ENCODE measurements at regions not wholly inside any gene's neighbourhood (a gene's known extent, or its start where the extent isn't known, plus 50 kb on each side); places are given as distances from the start of the nearest gene placed in this dataset.
"Not testable (repeated sequence)": the region's sequence is repeated elsewhere in the genome, so short reads cannot be mapped to it uniquely, and the experiment has no call there.

GRCh38 chr17:83007504-83008185 lies 71.8 kb upstream of the METRNL start:
- H3K4me1 Mint-ChIP-seq, result no peaks in the 10 kb centered on the region
- H3K27ac ChIP-seq (ENCODE audit: low read length), result no peak overlapping the region
- no peak for DNase-seq
- no peak for ATAC-seq (replicated peaks in 1 of 4)
- ChIA-PET CTCF (no interaction called here), POLR2A (no interaction called here)
- peaks cover 22% of the 10 kb centered on the region for H3K36me3 Mint-ChIP-seq
- 89% methylated on average over 23 of the region's 33 CpGs for WGBS (ENCODE audit: insufficient coverage)
- no peaks in the 10 kb centered on the region for H3K27me3 Mint-ChIP-seq
- no peaks in the 10 kb centered on the region for H3K4me1 ChIP-seq (ENCODE audit: control insufficient read depth in 1 of 2, extremely low read depth in 1 of 2, insufficient read depth in 2 of 2, low read length in 2 of 2)
- H3K36me3 ChIP-seq (ENCODE audit: control insufficient read depth in 2 of 2, extremely low read depth in 1 of 2, insufficient read depth in 1 of 2, low read length in 1 of 2), result peaks cover 5 to 16% of the 10 kb centered on the region in 2 donors
- H3K4me3 Mint-ChIP-seq, result no peak overlapping the region
- H3K27me3 ChIP-seq (replicated peaks in 1 of 2; ENCODE audit: control insufficient read depth in 2 of 2, extremely low read depth in 1 of 2, insufficient read depth in 2 of 2, low read length in 1 of 2), result no peaks in the 10 kb centered on the region
- H3K9me3 Mint-ChIP-seq, result no peaks in the 10 kb centered on the region
- H3K4me3 ChIP-seq (ENCODE audit: control insufficient read depth in 1 of 2, extremely low read depth in 1 of 2, low read length in 1 of 2), result no peak overlapping the region
- no peak overlapping the region for H3K27ac Mint-ChIP-seq
- no peaks in the 10 kb centered on the region for H3K9me3 ChIP-seq

GRCh38 chr17:83008186-83008510 lies 71.3 kb upstream of the METRNL start:
- H3K9me3 ChIP-seq, result no peaks in the 10 kb centered on the region
- no peaks in the 10 kb centered on the region for H3K4me1 ChIP-seq (ENCODE audit: control insufficient read depth in 1 of 2, extremely low read depth in 1 of 2, insufficient read depth in 2 of 2, low read length in 2 of 2)
- DNase-seq, result no peak
- ChIA-PET POLR2A (no interaction called here), CTCF (no interaction called here)
- peaks cover 22% of the 10 kb centered on the region for H3K36me3 Mint-ChIP-seq
- H3K27me3 Mint-ChIP-seq, result no peaks in the 10 kb centered on the region
- no peaks in the 10 kb centered on the region for H3K9me3 Mint-ChIP-seq
- ATAC-seq (replicated peaks in 1 of 4), result no peak
- no peak overlapping the region for H3K4me3 ChIP-seq (ENCODE audit: control insufficient read depth in 1 of 2, extremely low read depth in 1 of 2, low read length in 1 of 2)
- no peak overlapping the region for H3K27ac Mint-ChIP-seq
- WGBS (ENCODE audit: insufficient coverage), result 97% methylated on average over 6 of the region's 9 CpGs
- H3K36me3 ChIP-seq (ENCODE audit: control insufficient read depth in 2 of 2, extremely low read depth in 1 of 2, insufficient read depth in 1 of 2, low read length in 1 of 2), result peaks cover 5 to 16% of the 10 kb centered on the region in 2 donors
- H3K4me1 Mint-ChIP-seq, result no peaks in the 10 kb centered on the region
- no peak overlapping the region for H3K27ac ChIP-seq (ENCODE audit: low read length)
- H3K27me3 ChIP-seq (replicated peaks in 1 of 2; ENCODE audit: control insufficient read depth in 2 of 2, extremely low read depth in 1 of 2, insufficient read depth in 2 of 2, low read length in 1 of 2), result no peaks in the 10 kb centered on the region
- no peak overlapping the region for H3K4me3 Mint-ChIP-seq

GRCh38 chr17:83008526-83008925 lies 70.9 kb upstream of the METRNL start:
- H3K4me1 Mint-ChIP-seq, result no peaks in the 10 kb centered on the region
- no peak overlapping the region for H3K4me3 ChIP-seq (ENCODE audit: control insufficient read depth in 1 of 2, extremely low read depth in 1 of 2, low read length in 1 of 2)
- H3K36me3 Mint-ChIP-seq, result peaks cover 22% of the 10 kb centered on the region
- no peak overlapping the region for H3K27ac Mint-ChIP-seq
- H3K9me3 Mint-ChIP-seq, result no peaks in the 10 kb centered on the region
- POLR2A ChIA-PET, result no interaction called here
- peaks cover 5 to 16% of the 10 kb centered on the region in 2 donors for H3K36me3 ChIP-seq (ENCODE audit: control insufficient read depth in 2 of 2, extremely low read depth in 1 of 2, insufficient read depth in 1 of 2, low read length in 1 of 2)
- H3K4me3 Mint-ChIP-seq, result no peak overlapping the region
- no peaks in the 10 kb centered on the region for H3K4me1 ChIP-seq (ENCODE audit: control insufficient read depth in 1 of 2, extremely low read depth in 1 of 2, insufficient read depth in 2 of 2, low read length in 2 of 2)
- 95% methylated on average over 17 of the region's 23 CpGs for WGBS (ENCODE audit: insufficient coverage)
- CTCF ChIA-PET, result no interaction called here
- no peaks in the 10 kb centered on the region for H3K9me3 ChIP-seq
- ATAC-seq (replicated peaks in 1 of 4), result no peak
- no peaks in the 10 kb centered on the region for H3K27me3 ChIP-seq (replicated peaks in 1 of 2; ENCODE audit: control insufficient read depth in 2 of 2, extremely low read depth in 1 of 2, insufficient read depth in 2 of 2, low read length in 1 of 2)
- no peaks in the 10 kb centered on the region for H3K27me3 Mint-ChIP-seq
- no peak for DNase-seq
- H3K27ac ChIP-seq (ENCODE audit: low read length), result no peak overlapping the region

- Histone ChIP-seq H3K36me3 (ENCODE audit: control insufficient read depth in 2 of 2, extremely low read depth in 1 of 2, insufficient read depth in 1 of 2, low read length in 1 of 2) (peaks cover 5 to 16% of the 10 kb centered on the region in 2 donors), H3K4me1 (ENCODE audit: control insufficient read depth in 1 of 2, extremely low read depth in 1 of 2, insufficient read depth in 2 of 2, low read length in 2 of 2) (no peaks in the 10 kb centered on the region), H3K27ac (ENCODE audit: low read length) (no peak overlapping the region), H3K27me3 (replicated peaks in 1 of 2; ENCODE audit: control insufficient read depth in 2 of 2, extremely low read depth in 1 of 2, insufficient read depth in 2 of 2, low read length in 1 of 2) (no peaks in the 10 kb centered on the region), H3K9me3 (no peaks in the 10 kb centered on the region), H3K4me3 (ENCODE audit: control insufficient read depth in 1 of 2, extremely low read depth in 1 of 2, low read length in 1 of 2) (no peak overlapping the region)
- no peaks in the 10 kb centered on the region for H3K27me3 Mint-ChIP-seq
- POLR2A ChIA-PET, result no interaction called here
- peaks cover 25% of the 10 kb centered on the region for H3K36me3 Mint-ChIP-seq
- H3K27ac Mint-ChIP-seq, result no peak overlapping the region
- H3K4me1 Mint-ChIP-seq, result no peaks in the 10 kb centered on the region
- DNase-seq (no peak), ATAC-seq (replicated peaks in 1 of 4) (no peak)
- no peak overlapping the region for H3K4me3 Mint-ChIP-seq
- 97% methylated on average over 19 of the region's 24 CpGs for WGBS (ENCODE audit: insufficient coverage)
- H3K9me3 Mint-ChIP-seq, result no peaks in the 10 kb centered on the region
- CTCF ChIA-PET, result no interaction called here
These were observed 69.8 kb upstream of the METRNL start for GRCh38 chr17:83009414-83010205.

GRCh38 chr17:83010206-83011200 lies 68.9 kb upstream of the METRNL start:
- ATAC-seq (replicated peaks in 1 of 4) (no peak), DNase-seq (no peak)
- Mint-ChIP-seq H3K36me3 (peaks cover 18% of the 10 kb centered on the region), H3K9me3 (no peaks in the 10 kb centered on the region), H3K27me3 (no peaks in the 10 kb centered on the region), H3K27ac (no peak overlapping the region), H3K4me3 (no peak overlapping the region), H3K4me1 (no peaks in the 10 kb centered on the region)
- Histone ChIP-seq H3K9me3 (no peaks in the 10 kb centered on the region), H3K27ac (ENCODE audit: low read length) (no peak overlapping the region), H3K4me3 (ENCODE audit: control insufficient read depth in 1 of 2, extremely low read depth in 1 of 2, low read length in 1 of 2) (no peak overlapping the region), H3K27me3 (replicated peaks in 1 of 2; ENCODE audit: control insufficient read depth in 2 of 2, extremely low read depth in 1 of 2, insufficient read depth in 2 of 2, low read length in 1 of 2) (no peaks in the 10 kb centered on the region), H3K36me3 (ENCODE audit: control insufficient read depth in 2 of 2, extremely low read depth in 1 of 2, insufficient read depth in 1 of 2, low read length in 1 of 2) (peaks cover 0 to 16% of the 10 kb centered on the region in 2 donors), H3K4me1 (ENCODE audit: control insufficient read depth in 1 of 2, extremely low read depth in 1 of 2, insufficient read depth in 2 of 2, low read length in 2 of 2) (no peaks in the 10 kb centered on the region)
- 95% methylated on average over 36 of the region's 39 CpGs for WGBS (ENCODE audit: insufficient coverage)
- ChIA-PET CTCF (no interaction called here), POLR2A (no interaction called here)

GRCh38 chr17:83011676-83012075 lies 67.7 kb upstream of the METRNL start:
- DNase-seq, H3K4me3 Mint-ChIP-seq: not testable (repeated sequence)
- WGBS (ENCODE audit: insufficient coverage), result 92% methylated on average over 7 of the region's 19 CpGs

More at GRCh38 chr17:83011676-83012075, 67.7 kb upstream of the METRNL start:
- H3K27me3 ChIP-seq (replicated peaks in 1 of 2; ENCODE audit: control insufficient read depth in 2 of 2, extremely low read depth in 1 of 2, insufficient read depth in 2 of 2, low read length in 1 of 2); ATAC-seq (replicated peaks in 1 of 4); H3K4me1 ChIP-seq (ENCODE audit: control insufficient read depth in 1 of 2, extremely low read depth in 1 of 2, insufficient read depth in 2 of 2, low read length in 2 of 2); H3K36me3 ChIP-seq (ENCODE audit: control insufficient read depth in 2 of 2, extremely low read depth in 1 of 2, insufficient read depth in 1 of 2, low read length in 1 of 2); H3K27ac Mint-ChIP-seq; H3K9me3 ChIP-seq; H3K9me3 Mint-ChIP-seq; CTCF ChIA-PET; H3K4me1 Mint-ChIP-seq; H3K27me3 Mint-ChIP-seq; POLR2A ChIA-PET; H3K27ac ChIP-seq (ENCODE audit: low read length); H3K4me3 ChIP-seq (ENCODE audit: control insufficient read depth in 1 of 2, extremely low read depth in 1 of 2, low read length in 1 of 2): not testable (repeated sequence)
- H3K36me3 Mint-ChIP-seq, result peaks cover 12% of the 10 kb centered on the region
